KMS-11 (cell line): ENCODE measurements at regions not wholly inside any gene's neighbourhood (a gene's known extent, or its start where the extent isn't known, plus 50 kb on each side); places are given as distances from the start of the nearest gene placed in this dataset.

Source experiments
- H2AFZ ChIP-seq: fragments of 200-600 bp; sonication (generic); 2 replicates; pipeline ENCODE4 v1.6.1; 2016; ENCODE audit warnings: antibody characterized with exemption, mixed run types, low read depth
- H3K27ac ChIP-seq: fragments of 200-600 bp; sonication (generic); 2 replicates; pipeline ENCODE4 v1.6.1; 2016; ENCODE audit warnings: mild to moderate bottlenecking, mixed run types
- H3K27me3 ChIP-seq: fragments of 200-600 bp; sonication (generic); 2 replicates; pipeline ENCODE4 v1.6.1; 2017; ENCODE audit warnings: mild to moderate bottlenecking, low read depth, mixed run types, moderate library complexity; ENCODE audit not compliant: insufficient read depth
- H3K36me3 ChIP-seq: fragments of 200-600 bp; sonication (generic); 2 replicates; pipeline ENCODE4 v1.6.1; 2017; ENCODE audit warnings: mild to moderate bottlenecking, mixed run types; ENCODE audit not compliant: insufficient read depth
- H3K4me1 ChIP-seq: fragments of 200-600 bp; sonication (generic); 2 replicates; pipeline ENCODE4 v1.6.1; 2016; ENCODE audit warnings: mild to moderate bottlenecking, low read depth, mixed run types; ENCODE audit not compliant: poor library complexity, severe bottlenecking
- H3K4me2 ChIP-seq: fragments of 200-600 bp; sonication (generic); 2 replicates; pipeline ENCODE4 v1.7.0; 2016; ENCODE audit warnings: mild to moderate bottlenecking, mixed run types
- H3K4me3 ChIP-seq: fragments of 200-600 bp; sonication (generic); IDR thresholded peaks from 2 replicates; pipeline ENCODE4 v1.6.1; 2017; ENCODE audit warnings: low read depth, low read length, mixed read lengths; ENCODE audit not compliant: insufficient read depth
- H3K79me2 ChIP-seq: fragments of 200-600 bp; sonication (generic); 2 replicates; pipeline ENCODE4 v1.6.1; 2016; ENCODE audit warnings: low read depth, mixed run types; ENCODE audit not compliant: insufficient read depth
- H3K9ac ChIP-seq: fragments of 200-600 bp; sonication (generic); 2 replicates; pipeline ENCODE4 v1.6.1; 2016; ENCODE audit warnings: mild to moderate bottlenecking, mixed run types
- H4K20me1 ChIP-seq: fragments of 200-600 bp; sonication (generic); 2 replicates; pipeline ENCODE4 v1.6.1; 2016; ENCODE audit warnings: mild to moderate bottlenecking, mixed run types; ENCODE audit not compliant: insufficient read depth
- TF ChIP-seq, protein P1 (sequence below): fragments of 200-600 bp; sonication (generic); conservative IDR thresholded peaks from 2 replicates; pipeline ENCODE4 v1.6.1; 2017; ENCODE audit warnings: low read depth, mild to moderate bottlenecking, antibody characterized with exemption, low read length, moderate library complexity, mixed read lengths

GRCh38 chr5:67451640-67452279 lies 255.2 kb upstream of the CD180 start:
- Histone ChIP-seq H4K20me1 (no peaks in the 10 kb centered on the region), H3K4me2 (no peak overlapping the region), H3K79me2 (no peaks in the 10 kb centered on the region), H3K4me1 (no peaks in the 10 kb centered on the region), H3K36me3 (no peaks in the 10 kb centered on the region), H3K27ac (no peak overlapping the region), H3K9ac (no peak overlapping the region), H3K27me3 (no peaks in the 10 kb centered on the region), H2AFZ (no peak overlapping the region), H3K4me3 (no peak overlapping the region)
- TF ChIP-seq, protein P1, sequence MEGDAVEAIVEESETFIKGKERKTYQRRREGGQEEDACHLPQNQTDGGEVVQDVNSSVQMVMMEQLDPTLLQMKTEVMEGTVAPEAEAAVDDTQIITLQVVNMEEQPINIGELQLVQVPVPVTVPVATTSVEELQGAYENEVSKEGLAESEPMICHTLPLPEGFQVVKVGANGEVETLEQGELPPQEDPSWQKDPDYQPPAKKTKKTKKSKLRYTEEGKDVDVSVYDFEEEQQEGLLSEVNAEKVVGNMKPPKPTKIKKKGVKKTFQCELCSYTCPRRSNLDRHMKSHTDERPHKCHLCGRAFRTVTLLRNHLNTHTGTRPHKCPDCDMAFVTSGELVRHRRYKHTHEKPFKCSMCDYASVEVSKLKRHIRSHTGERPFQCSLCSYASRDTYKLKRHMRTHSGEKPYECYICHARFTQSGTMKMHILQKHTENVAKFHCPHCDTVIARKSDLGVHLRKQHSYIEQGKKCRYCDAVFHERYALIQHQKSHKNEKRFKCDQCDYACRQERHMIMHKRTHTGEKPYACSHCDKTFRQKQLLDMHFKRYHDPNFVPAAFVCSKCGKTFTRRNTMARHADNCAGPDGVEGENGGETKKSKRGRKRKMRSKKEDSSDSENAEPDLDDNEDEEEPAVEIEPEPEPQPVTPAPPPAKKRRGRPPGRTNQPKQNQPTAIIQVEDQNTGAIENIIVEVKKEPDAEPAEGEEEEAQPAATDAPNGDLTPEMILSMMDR, result no peak

GRCh38 chr5:67447732-67448131 lies 251.1 kb upstream of the CD180 start:
- Histone ChIP-seq H3K4me2 (no peak overlapping the region), H3K4me1 (no peaks in the 10 kb centered on the region), H3K27me3 (no peaks in the 10 kb centered on the region), H3K36me3 (no peaks in the 10 kb centered on the region), H2AFZ (no peak overlapping the region), H4K20me1 (no peaks in the 10 kb centered on the region), H3K4me3 (no peak overlapping the region), H3K27ac (no peak overlapping the region), H3K9ac (no peak overlapping the region), H3K79me2 (no peaks in the 10 kb centered on the region)
- TF ChIP-seq, protein P1, result no peak

DNA sequence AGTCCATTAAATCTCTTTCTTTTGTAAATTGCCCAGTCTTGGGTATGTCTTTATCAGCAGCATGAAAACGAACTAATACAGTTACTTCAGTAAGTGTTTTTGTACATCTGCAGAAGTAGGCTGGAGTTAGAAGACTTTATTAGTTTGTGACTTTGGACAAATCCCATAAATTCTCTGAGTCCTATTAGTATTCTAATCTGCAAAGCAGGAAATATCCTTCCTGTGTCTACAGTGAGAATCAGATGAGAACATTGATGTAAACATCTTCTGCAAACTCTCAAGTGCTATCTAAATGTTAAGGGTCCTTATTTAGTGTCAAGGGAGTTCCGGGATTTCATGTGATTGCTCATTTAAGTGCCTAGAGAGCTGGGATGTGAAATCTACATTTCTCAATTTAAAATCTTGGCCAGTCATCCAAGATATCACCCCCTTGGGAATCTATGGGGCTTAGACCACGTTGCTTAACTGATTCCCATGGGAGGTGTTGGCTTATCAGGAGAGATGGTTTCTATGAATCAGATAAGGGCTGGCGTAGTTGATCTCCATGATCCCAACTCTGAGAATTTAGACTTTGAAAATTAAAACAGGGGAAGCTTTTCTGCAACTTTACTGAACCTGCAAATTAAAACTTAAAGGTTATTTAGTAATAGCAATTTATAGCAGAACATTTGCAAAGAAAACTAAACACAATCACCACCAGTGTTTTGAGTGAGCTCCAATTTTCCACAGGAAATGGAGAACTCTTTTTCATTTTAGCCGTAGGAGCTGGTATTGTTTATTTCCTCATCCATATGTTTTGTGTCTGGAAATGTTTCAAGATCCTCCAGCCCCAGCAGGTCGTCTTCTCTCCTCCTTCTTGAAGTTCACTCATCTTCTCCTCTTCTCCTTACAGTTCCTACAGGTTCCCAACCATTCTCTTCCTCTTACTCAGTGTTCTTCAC lies 241.6 kb upstream of the CD180 start:
- Histone ChIP-seq H3K4me3 (no peak overlapping the region), H3K27ac (no peak overlapping the region), H3K36me3 (no peaks in the 10 kb centered on the region), H3K79me2 (no peaks in the 10 kb centered on the region), H4K20me1 (no peaks in the 10 kb centered on the region), H2AFZ (no peak overlapping the region), H3K4me1 (no peaks in the 10 kb centered on the region), H3K27me3 (no peaks in the 10 kb centered on the region), H3K9ac (no peak overlapping the region), H3K4me2 (no peak overlapping the region)
- TF ChIP-seq, protein P1, result no peak

DNA sequence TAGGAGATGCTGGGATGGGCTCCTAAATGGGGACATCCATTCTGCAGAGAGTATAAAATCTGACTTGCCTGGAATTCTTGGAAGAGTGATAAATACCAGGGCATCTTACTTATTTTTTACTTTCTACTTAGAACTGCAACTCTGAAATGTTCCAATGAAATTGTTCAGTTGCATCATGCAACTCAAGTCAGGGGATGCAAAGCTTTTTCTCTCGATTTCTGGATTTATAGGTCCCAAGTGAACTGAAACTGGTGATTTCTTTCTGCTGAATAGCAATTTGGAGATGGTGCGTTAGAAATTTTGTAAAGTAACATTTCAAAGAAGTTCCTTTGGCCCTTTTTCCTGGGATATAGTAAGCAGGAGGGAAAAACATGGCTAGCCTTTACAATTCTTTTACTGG lies 238.4 kb upstream of the CD180 start:
- H3K27ac ChIP-seq, result no peak overlapping the region
- no peak overlapping the region for H3K4me2 ChIP-seq
- H3K27me3 ChIP-seq, result no peaks in the 10 kb centered on the region
- no peaks in the 10 kb centered on the region for H3K79me2 ChIP-seq
- H3K4me3 ChIP-seq, result no peak overlapping the region
- no peak overlapping the region for H2AFZ ChIP-seq
- TF ChIP-seq, protein P1, result no peak
- no peak overlapping the region for H3K9ac ChIP-seq
- no peaks in the 10 kb centered on the region for H3K4me1 ChIP-seq
- H4K20me1 ChIP-seq, result no peaks in the 10 kb centered on the region
- no peaks in the 10 kb centered on the region for H3K36me3 ChIP-seq
